Stimulated activated CD8-positive, alpha-beta memory T cell treated with anti-CD3 and anti-CD28 coated beads, Interleukin-4, amount 100 ng/mL, for 48 hours (primary cell): ENCODE measurements at regions not wholly inside any gene's neighbourhood (a gene's known extent, or its start where the extent isn't known, plus 50 kb on each side); places are given as distances from the start of the nearest gene placed in this dataset.
"Not testable (repeated sequence)": the region's sequence is repeated elsewhere in the genome, so short reads cannot be mapped to it uniquely, and the experiment has no call there.

ENCODE experiments used
- DNase-seq: peaks from one replicate; pipeline ENCODE4 v3.0.0-alpha.2; 2020

GRCh38 chr6:158881276-158881675, 62.1 kb upstream of the EZR start:
- DNase-seq, result not testable (repeated sequence)

GRCh38 chr6:158879180-158879579, 60.0 kb upstream of the EZR start:
- peak; percentile 81 for DNase-seq

DNA sequence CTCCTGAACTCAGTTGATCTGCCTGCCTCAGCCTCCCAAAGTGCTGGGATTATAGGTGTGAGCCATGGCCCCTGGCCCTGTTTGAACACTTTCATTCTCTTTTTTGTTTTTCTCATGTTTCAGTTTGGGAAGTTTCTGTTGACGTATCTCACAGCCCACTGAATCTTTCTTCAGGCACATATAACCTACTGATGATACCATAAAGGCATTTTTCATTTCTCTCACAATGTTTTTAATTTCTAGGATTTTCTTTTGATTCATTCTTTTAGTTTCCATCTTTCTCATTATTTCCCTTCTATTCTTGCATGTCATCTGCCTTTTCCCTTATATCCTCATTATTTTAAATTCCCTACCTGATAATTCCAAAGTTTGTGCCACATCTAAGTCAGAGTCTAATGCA, 58.5 kb upstream of the EZR start:
- DNase-seq, result no peak

GRCh38 chr6:158876886-158877285, 57.7 kb upstream of the EZR start:
- no peak for DNase-seq

- no peak for DNase-seq
Observed at GRCh38 chr6:158870649-158870957, 51.4 kb upstream of the EZR start.

GRCh38 chr6:158869826-158870648, 50.9 kb upstream of the EZR start:
- peak; percentile 73 for DNase-seq

DNA sequence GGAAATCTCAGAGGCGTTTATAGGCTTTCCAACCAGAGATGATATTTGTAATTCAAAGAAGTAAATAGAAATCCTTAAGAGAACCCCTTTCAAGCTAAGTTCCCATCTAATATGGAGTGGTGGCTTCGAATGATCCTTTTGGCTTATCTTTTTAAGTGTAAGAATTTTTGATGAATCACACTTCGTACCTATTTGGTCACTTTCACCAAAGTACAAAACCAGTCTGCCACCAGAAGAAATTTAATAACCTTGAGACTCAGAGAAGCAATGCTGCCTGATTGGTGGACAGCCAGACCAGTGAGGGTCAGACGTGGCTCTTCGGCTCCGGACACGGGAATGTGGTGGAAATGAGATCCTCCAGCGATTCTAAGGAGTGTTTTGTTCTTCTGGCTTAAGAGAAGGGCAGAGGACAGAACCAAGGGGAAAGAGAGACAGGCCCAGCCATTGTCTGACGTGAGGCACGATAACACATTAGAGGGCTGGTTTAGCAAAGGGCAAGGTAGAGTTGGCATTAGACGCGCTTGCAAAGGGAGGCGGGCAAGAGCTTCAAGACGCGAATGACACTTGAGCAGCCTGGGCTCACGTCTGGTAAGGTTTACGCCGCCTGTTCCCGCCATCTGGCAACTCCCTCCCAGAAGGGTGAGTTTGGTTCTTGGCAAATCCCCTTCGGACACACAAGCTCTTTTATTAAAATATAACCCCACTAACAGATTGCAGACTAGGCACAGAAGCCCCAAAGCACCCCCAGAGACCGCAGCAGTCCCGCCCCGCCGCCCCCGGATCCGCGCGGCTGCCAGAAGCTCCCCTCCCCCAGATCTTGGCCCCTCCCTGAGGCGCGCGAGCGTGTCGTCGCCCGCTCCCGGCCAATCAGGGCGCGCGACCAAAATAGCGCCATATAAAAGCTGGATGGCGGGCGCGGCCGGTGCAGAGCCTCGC, 50.0 kb upstream of the EZR start:
- DNase-seq, result peak; percentile 97
